ENCODE measurements at regions not wholly inside any gene's neighbourhood (a gene's known extent, or its start where the extent isn't known, plus 50 kb on each side); places are given as distances from the start of the nearest gene placed in this dataset.

DNA sequence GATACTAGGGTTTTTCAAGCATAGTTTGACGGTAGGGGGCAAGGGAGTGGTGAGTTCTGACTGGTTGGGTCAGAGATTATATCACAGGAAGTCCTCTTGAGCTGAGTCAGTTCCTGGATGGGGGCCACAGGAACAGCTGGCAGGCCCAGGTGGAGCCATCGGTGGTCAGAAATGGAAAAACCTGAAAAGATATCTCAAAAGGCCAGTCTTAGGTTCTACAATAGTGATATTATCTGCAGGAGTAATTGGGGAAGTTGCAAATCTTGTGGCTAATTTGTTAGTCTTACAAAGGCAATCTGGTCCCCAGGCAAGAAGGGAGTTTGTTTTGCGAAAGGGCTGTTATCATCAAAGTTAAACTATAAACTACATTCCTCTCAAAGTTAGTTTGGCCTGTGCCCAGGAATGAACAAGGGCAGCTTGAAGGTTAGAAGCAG is 159.3 kb downstream of the PTCHD1 start:
- TF ChIP-seq, protein P1, sequence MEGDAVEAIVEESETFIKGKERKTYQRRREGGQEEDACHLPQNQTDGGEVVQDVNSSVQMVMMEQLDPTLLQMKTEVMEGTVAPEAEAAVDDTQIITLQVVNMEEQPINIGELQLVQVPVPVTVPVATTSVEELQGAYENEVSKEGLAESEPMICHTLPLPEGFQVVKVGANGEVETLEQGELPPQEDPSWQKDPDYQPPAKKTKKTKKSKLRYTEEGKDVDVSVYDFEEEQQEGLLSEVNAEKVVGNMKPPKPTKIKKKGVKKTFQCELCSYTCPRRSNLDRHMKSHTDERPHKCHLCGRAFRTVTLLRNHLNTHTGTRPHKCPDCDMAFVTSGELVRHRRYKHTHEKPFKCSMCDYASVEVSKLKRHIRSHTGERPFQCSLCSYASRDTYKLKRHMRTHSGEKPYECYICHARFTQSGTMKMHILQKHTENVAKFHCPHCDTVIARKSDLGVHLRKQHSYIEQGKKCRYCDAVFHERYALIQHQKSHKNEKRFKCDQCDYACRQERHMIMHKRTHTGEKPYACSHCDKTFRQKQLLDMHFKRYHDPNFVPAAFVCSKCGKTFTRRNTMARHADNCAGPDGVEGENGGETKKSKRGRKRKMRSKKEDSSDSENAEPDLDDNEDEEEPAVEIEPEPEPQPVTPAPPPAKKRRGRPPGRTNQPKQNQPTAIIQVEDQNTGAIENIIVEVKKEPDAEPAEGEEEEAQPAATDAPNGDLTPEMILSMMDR (conservative IDR thresholded peaks at IDR 0.05; ENCODE audit: low read depth), result no peak
- peak; percentile 11 for DNase-seq (ENCODE audit: low spot score)
- no peak overlapping the region for H3K27ac ChIP-seq
- CTCF ChIA-PET, result interaction anchor here (0.6 kb wide), 1 partner anchor 18 kb away, joined by 3 read pairs; no protein-coding TSS in a partner anchor
- POLR2A ChIA-PET (ENCODE audit: low non-redundant PET), result no interaction called here

DNA sequence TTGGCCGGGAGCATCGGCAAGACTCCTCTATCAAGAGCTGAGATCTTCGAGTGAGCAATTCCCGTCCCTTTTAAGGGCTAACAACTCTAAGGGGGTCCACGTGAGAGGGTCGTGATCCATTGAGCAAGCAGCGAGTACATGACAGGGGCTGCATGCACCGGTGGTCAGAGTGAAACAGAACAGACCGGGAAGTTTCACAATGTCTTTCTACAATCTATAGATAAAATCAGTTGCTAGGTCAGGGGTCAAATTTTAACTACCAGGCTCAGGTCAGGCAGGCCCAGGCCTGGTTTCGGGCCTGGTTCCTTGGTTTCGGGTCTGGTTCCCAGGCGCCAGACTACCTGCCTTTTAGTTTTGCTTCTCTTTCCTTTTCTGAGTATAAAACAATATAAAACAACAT is 160.1 kb downstream of the PTCHD1 start:
- TF ChIP-seq, protein P1 (conservative IDR thresholded peaks at IDR 0.05; ENCODE audit: low read depth), result no peak
- H3K27ac ChIP-seq, result no peak overlapping the region
- CTCF ChIA-PET, result no interaction called here
- POLR2A ChIA-PET (ENCODE audit: low non-redundant PET), result no interaction called here
- DNase-seq (ENCODE audit: low spot score), result no peak

DNA sequence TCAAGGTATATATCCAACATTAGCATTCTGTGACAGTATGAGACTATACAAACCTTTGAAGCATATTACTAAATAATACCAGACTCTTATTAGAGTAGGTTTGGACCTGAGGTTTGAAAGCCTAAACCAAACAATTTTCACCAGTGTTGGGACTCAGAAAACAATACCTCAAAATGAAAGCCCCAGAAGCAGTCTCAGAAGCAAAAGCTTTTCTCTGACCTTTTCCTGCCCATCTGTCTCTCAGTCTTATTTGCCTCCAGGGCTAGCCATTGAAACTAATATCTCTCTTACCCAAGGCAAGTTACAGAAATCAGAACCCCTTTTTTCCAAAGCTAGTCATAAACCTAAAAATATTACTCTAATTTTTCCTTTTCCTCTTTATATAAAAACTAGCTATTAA is 163.3 kb downstream of the PTCHD1 start:
- H3K27ac ChIP-seq, result no peak overlapping the region
- TF ChIP-seq, protein P1 (conservative IDR thresholded peaks at IDR 0.05; ENCODE audit: low read depth), result no peak
- CTCF ChIA-PET, result interaction anchor here (0.6 kb wide), 1 partner anchor 160 kb away, joined by 3 read pairs; no protein-coding TSS in a partner anchor
- DNase-seq (ENCODE audit: low spot score), result no peak
- POLR2A ChIA-PET (ENCODE audit: low non-redundant PET), result no interaction called here

DNA sequence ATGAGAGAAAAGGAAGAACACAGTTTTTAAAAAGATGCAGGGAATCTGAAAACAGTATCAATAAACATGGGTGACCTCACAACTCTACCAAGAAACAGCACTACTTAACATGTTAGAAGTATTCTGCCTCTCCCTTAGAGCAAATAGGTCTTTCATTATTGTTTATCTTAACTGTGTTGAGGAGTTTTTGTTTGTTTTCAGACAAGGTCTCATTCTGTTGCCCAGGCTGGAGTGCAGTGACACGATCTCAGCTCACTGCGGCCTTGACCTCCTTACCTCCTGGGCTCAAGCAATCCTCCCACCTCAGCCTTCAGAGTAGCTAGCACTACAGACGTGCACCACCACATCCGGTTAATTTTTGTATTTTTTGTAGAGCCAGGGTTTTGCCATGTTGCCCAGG is 165.3 kb upstream of the PRDX4 start:
- TF ChIP-seq, protein P1 (conservative IDR thresholded peaks at IDR 0.05; ENCODE audit: low read depth), result no peak
- no peak overlapping the region for H3K27ac ChIP-seq
- no peak for DNase-seq (ENCODE audit: low spot score)
- CTCF ChIA-PET, result no interaction called here
- POLR2A ChIA-PET (ENCODE audit: low non-redundant PET), result no interaction called here

DNA sequence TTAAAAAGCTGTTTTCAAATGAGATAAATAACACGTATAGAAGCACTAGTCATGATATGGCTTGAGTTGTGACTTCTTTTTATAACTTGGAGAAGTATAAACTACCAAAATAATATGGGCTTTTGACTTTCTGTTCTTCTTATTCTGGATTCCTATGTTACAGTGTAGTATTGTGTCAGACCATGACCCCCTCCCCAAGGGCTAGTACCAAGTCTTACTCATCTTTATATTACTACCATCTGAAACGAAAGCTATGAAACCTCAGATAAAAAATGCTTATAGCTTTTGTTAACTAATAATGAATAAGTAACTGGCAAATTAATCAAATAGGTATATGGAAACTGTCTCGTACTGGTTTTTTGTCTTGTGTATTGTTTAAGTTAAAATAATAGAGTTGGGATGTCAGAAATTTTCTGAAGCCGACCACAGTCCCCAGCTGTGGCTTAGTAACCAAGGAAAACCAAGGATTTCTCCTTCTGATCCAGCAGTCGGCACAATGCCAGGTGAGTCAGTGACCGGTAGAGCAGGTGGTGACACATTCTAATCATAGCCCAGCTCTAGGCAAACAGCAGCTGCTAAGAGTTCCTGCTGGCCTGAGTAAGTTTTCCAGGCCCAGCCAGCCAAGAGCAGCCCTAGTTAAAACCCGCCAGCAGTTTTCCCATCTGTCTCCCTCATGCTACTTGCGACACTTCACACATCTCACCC is 163.3 kb upstream of the PRDX4 start:
- POLR2A ChIA-PET (ENCODE audit: low non-redundant PET), result no interaction called here
- CTCF ChIA-PET, result no interaction called here
- TF ChIP-seq, protein P1 (conservative IDR thresholded peaks at IDR 0.05; ENCODE audit: low read depth), result no peak
- DNase-seq (ENCODE audit: low spot score), result peak; percentile 80
- peak overlapping the region; percentile 56 for H3K27ac ChIP-seq

DNA sequence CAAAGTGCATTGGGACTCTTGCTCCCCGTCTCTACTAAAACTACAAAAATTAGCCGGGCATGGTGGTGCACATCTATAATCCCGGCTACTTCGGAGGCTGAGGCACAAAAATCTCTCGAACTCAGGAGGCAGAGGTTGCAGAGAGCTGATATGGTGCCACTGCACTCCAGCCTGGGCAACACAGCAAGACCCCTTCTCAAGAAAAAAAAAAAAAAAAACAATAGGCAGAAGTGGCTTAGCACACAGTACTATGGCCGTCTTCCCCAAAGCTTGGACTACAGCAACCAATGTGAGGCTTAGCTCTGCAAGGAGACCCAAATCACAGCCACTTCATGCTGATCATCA is 162.8 kb upstream of the PRDX4 start:
- POLR2A ChIA-PET (ENCODE audit: low non-redundant PET), result no interaction called here
- CTCF ChIA-PET, result no interaction called here
- peak overlapping the region; percentile 56 for H3K27ac ChIP-seq

More for the DNA sequence above, 162.8 kb upstream of the PRDX4 start:
- TF ChIP-seq, protein P1 (conservative IDR thresholded peaks at IDR 0.05; ENCODE audit: low read depth), result no peak
- no peak for DNase-seq (ENCODE audit: low spot score)
